Epidermal melanocyte (primary cell): ENCODE measurements at regions not wholly inside any gene's neighbourhood (a gene's known extent, or its start where the extent isn't known, plus 50 kb on each side); places are given as distances from the start of the nearest gene placed in this dataset.
"Not testable (repeated sequence)": the region's sequence is repeated elsewhere in the genome, so short reads cannot be mapped to it uniquely, and the experiment has no call there.

ENCODE experiments used
- DNase-seq: peaks from one replicate; pipeline ENCODE4 v3.0.0; 2011; ENCODE audit warnings: low spot score; ENCODE audit not compliant: insufficient read length

DNA sequence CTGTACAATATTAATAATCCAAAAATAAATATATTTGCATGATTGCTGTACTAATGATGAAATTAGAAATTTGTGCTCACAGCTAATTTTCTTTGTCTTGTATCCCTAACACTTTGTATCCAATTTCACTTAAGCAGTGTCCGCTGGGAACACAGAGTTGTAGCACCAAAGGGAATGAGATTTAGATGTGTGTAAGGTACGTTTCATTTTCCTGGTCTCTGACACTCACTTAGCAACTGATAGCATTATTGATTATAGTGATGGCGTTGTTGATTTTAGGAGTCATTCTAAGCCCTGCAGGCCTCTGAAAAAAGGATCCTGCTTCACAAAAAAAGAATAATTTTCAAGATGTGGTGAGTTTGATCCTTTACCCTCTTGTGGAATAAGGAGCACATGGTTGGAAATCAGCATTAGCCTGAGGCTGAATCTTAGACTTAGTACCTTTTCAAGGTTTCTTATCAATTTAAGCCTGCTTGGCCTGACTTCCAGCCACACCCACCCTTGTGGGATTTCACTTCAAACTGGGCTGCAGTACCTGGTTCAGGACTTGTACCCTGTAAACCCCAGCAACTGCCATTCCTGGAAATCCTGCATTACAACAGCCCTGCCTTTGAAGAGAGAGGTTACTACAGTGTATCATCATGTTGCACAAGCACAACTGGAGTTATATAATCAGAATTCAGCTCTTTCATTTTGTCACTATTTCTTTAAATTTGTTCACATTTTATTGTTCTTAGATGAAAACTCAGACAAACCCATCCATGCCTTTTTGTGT lies 116.2 kb downstream of the RND3 start:
- DNase-seq: no peak

DNA sequence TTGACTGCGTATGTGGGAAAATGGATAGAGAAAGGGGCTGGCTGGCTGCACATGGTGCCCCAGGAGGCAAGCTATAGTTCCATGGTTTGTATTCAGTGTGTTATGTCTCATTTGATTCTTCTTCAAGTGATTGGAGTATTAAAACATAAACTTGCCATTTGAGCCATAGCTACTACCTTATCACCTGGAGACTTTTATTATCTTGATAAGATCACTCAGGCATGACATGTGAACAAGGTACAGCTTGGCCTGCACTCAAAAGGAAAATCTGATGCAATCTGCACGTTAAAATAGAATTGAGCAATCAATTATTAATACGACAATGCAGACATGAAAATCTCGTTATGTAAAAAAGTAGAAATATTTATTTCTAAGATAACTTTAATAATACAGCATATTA lies 116.9 kb downstream of the RND3 start:
- DNase-seq: no peak

DNA sequence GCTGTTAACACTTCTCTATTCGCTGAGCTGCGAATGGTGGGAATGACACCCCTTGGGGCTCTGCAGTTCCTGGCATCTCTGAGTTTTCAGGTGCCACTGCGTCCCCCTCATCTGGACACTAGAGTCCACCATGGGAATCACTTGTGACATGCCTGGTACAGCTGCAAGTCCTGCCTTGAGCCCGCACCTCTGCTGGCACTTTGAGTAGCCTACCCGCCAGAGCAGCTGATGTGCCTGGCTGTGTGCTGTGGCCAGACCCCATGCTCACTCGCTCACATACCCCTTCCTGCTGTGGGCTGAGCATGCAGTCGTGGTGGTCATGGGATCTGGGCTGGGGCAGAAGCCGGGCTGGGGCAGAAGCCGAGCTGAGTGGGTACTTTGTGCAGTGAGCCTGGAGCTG lies 117.6 kb downstream of the RND3 start:
- DNase-seq: no peak

DNA sequence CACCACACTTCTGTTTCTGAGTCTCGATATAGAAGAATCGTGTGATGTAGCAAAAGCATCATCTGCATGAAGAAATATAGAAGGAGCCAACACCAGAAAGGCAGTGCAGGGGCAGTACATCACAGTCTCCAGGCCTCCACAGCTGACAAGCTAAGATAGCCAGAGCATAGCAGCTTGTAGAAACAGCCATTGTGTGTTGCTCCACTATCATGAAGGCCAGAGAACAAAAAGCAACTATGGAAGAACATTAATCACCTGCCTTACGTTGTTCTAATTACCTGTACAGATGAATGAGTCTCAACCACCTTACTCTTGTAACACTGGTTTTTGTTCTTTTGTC lies 129.0 kb downstream of the RND3 start:
- no peak for DNase-seq

DNA sequence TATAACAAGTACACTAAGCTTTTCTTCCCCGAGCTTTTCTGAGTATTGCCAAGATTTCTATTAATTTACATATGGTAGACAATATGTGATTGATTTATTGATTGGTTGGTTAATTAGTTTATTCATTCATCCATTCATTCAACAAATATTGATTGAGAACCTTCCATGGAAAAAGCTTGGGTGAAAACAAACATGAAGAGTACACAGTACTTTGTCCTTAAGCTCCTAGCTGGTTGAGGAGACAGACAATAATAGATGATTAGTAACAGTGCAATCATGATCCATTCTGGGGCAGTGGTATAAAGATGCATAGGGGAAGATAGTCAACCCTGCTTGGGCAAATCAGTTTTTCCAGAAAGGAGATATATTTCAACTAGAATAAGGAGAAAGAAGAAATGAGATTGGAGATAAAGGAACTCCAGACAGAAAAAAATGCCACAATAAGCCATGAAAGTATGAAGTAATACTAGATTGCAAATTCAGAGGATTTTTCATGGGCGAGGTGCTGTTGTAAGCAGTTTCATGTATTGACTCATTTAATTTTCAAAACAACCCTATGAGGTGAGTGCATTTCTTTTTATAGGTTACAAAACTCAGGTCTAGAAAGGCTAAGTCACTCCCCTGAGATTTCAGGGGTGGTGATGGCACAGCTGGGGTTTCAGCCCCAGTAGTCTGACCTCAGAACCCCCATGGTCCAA lies 129.5 kb downstream of the RND3 start:
- no peak for DNase-seq

DNA sequence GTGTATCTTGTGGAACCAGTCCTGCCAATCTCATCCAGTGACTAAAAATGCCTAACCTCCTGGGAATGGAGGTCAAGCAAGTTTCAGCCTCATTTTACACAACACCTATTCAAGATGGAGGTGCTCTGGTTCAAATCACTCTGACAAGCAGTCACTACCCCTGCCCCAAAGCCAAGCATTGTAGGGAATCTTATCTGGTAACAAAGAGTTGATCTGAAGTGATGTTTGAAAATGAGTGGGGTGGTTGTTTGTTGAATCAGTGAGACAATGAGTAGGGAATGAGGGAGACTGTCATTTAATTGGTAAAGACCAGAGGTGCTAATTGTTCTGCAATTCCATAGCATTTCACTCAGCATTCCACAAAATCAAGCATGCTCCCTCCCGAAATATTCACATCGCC lies 132.0 kb downstream of the RND3 start:
- DNase-seq: no peak

DNA sequence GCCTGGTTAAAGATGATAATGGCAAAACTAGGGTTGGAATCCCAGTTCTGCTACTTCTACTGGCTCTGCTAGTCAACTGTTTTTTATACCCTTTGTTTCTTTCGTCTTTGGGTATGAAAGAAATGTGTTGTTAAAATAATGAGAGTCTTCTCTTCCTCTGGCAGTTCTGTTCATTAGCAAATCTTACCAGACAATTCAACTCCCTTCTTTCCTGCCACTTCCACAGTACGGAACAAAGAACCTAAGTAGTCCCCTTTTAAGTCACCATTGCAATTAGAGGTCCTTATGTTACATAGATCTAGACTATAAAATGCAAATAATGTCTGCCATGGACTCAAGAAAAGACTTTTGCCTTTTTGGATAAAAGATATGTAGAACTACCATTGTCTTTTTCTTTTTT lies 134.1 kb downstream of the RND3 start:
- DNase-seq: no peak

DNA sequence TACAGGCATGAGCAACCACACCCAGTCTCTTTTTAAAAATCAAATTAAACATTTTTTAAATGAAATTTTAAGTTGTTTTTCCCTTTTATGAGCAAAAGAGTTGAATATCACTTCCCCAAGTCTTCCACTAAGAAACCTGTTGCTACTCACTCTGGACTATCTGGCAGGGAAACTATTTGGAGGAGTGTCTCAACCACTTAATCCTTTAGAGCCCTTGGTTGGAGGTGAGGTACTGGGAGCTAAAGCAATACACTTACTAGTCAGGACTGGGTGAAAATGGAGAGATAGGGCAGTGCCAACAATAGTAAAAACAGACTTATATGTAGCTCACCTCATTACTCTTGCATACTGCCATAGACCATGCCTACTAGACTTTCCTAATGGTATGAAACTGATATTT lies 135.5 kb downstream of the RND3 start:
- DNase-seq: no peak

DNA sequence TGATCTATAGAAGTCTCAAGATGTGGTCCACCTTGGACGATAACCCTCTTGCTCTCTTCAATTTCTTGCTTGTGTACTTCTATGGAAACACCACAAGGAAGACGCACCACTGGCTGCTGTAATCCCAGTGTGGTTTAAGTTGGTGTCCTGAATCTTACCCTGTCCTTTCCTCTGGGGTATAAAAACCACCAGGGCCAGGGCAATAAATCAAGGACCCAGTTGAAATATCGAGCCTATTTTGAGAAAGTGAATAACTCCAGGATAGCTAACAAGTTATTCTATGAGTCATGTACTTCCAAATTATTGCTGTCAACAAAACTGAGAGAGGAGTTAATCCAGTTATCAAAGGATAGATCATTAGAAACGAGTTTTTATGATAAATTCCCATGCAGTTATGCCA lies 137.0 kb downstream of the RND3 start:
- no peak for DNase-seq

DNA sequence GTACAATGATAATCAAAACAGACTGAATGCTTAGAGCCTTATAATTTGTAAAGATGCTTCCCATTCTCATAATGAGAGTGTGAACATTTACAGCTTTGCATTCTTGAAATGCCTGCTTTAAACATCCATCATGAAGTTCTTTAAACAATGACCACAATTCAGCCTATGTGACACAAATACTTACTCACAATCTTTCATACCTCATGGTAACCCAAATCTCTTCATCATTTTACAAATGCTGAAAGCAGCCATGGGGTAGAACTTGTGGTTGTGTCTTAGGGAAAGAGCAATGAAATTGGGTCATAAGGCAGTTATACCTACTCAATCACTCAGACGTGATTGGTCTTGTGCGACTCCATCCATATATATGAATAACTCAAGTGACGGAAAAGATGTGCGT lies 140.7 kb downstream of the RND3 start:
- DNase-seq: no peak

DNA sequence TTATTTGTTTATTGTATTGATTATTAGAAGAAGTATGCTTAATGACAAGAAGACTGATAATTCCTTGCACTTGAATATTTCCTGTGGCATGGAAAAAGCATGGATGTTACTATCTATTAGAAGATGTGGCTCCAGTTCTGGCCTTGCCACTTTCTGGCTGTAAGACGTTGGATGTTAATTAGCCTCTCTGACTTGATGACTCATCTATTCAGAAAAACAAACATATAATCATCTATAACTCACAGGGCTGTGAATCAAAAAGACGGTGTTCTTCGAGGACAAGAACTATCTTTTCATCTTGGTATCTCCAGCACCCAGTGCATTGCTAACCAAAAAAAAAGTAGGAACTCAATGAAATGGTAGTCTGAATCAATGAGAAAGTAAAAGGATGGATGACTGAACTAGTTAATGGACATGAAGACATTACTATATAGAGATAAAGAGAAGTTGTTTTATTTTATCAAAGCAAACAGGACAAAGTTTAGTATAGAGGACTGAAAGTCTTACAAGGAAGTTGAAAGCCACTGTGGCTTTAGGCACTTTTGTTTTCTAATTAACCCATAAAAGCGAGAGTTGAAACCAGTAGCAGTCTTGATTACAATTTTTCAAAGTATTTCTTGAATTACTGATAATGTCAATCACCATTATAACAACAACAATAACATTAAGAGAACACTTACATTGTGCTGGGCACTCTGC lies 145.3 kb downstream of the RND3 start:
- DNase-seq: no peak

DNA sequence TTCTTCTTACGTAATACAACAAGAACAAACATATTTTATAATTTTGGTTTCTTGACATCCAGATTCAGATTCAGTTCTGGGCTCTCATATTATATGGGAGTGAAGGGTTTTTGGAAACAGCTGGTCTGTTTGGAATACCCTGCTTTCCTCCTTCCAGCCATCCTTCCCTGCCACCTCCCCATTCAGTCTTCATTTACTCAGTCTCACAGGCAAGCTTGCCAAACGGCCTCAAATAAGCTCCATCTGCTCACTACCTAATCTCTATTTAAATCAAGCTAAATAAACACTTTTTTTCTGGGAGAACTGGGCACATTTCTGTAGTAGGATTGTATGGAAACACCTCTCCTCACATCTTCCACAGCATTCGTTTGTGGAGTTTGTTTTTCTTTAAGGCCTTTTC lies 147.5 kb downstream of the RND3 start:
- DNase-seq: no peak

DNA sequence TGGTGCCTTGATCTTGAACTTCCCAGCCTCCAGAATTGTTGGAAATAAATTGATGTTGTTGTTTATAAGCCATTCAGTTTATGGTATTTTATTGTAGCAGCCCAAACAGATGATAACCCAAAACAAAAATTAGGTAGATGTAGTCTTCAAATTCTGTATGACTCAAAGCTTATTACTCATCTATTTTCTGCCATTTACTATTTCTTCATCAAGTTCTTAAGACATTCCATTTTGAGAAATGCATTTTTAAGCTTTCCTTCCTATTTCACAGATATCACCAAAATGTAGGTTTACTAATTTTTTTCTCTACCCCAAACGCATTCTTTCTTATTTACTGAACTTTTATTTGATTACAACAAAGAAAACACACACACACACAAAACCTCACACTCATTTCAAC lies 148.2 kb downstream of the RND3 start:
- no peak for DNase-seq

DNA sequence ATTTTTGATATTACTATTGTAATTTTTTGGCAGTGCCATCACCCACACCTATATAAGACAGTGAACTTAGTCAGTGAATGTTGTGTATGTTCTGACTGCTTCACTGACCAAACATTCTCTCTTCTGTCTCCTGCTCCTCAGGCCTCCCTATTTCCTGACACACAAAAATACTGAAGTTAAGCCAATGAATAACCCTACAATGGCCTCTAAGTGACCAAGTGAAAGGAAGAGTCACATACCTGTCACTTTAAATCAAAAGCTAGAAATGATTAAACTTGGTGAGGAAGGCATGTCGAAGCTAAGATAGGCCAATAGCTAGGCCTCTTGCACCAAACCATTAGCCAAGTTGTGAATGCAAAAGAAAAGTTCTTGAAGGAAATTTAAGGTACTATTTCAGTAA lies 151.9 kb downstream of the RND3 start:
- no peak for DNase-seq

DNA sequence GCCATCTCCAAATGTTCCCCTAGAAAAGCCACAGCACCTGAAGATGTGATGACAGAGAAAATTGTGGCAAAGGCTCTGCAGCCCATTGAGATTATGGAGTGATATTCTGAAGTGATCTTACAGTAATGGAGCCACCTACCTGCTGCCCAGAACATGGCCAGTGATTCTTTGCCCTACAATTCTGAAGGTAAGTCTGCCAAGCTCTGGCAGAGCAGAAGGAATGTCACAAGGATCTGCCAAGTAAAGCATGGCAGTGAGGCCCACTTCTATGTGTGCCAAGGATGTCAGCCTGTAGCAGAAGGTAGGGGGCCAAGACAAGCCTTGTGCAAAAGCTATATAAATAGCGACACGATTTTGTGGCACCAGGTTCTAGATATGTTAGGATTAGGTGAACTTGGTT lies 155.1 kb downstream of the RND3 start:
- DNase-seq: no peak

DNA sequence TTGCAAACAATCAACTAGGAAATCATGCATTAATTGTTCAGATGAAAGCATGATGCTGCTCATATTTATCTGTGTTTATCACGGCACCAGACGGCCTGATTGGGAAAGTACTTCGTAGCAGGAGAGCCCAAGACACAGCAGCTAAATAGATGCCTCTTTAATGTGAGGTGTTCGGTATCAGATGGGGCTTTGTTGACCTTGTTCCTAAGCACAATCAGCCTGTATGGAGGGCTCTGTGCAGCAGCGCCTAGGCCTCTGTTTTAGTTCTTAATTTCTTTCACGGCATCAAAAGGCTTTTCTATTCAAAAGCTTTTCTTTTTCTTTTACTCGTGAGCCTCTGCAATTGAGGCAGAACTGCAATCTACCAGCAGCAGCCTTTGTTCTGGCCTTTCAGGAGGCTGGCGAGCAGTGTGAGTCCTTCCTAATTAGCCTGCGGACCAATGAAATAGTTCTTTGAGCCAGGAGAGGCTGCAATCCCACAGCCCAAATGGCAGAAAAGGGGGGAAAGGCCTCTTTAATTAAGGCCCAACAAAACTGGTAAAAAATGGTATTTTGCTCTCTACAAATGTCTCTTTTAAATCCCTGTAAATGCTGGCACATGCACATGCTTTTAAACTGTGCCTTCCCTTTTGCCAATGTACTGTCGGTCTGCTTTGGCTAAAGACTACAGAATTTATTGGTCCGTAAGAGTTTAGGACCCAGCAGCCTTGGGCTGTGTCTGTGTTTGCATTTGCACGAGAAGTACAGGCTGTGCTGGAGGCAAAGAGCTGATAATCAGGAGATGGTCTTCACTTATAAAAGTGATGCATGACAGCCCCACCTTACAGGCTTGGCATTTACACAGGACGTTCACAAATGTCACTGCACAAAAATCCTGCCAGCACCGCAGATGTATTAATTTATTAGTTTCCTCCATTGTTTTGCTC lies 159.6 kb downstream of the RND3 start:
- no peak for DNase-seq

DNA sequence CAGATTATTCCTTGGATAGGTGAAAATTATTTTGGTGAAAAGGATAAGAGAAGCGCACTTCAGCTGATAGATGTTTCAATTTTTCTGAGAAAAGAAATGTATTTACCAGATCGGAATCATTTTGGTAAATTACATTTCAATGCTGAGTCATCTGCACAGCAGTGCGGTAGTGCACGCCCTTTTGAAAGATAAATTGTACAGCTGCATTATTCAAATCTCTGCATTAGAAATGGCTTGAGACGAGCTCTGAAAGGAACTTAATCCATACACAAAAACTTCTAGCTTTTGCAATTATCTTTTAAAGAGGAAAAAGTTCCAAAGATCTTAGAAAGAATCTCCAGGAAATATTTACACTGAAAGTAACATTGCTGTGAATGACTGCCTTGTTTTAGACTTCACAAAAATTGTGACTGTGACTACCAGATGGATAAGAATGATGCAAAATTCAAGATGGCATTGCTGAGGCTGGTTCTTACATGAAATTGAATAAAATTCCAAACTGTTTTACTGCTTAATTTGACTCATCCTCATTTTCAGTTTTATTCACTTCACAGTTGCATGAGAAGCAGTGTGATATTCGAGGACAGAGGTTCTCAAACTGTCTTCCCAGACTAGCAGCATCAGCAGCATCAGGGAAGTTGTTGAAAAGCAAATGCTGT lies 161.7 kb downstream of the RND3 start:
- no peak for DNase-seq

DNA sequence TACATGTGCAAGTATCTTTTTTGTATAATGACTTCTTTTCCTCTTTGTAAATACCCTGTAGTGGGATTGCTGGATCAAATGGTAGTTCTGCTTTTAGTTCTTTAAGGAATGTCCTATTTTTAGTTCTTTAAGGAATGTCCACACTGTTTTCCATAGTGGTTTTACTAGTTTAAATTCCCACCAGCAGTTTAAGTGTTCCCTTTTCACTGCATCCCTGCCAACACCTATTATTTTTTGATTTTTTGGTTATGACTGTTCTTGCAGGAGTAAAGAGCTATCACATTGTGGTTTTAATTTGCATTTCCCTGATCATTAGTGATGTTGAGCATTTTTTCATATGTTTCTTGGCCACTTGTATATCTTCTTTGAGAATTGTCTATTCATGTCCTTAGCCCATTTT lies 164.4 kb downstream of the RND3 start:
- DNase-seq: not testable (repeated sequence)

DNA sequence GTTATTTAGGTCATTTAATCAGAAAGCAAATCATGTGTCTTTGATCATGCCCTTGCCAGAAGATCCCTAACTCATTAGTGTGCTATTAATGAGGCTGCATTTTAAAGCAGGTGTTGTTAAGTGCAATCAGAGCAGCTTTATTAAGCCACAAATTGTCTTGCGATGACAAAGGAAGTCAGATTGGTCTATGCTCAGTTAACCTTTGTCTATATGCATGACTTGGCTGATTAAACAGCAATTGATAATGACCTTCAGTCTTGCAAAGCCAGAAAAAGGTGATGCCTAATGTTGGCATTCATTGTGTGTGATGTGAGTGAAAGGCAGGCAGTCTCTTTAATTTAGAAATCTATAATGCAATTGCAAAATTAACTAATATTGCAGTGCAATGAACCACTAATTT lies 166.9 kb downstream of the RND3 start:
- no peak for DNase-seq

DNA sequence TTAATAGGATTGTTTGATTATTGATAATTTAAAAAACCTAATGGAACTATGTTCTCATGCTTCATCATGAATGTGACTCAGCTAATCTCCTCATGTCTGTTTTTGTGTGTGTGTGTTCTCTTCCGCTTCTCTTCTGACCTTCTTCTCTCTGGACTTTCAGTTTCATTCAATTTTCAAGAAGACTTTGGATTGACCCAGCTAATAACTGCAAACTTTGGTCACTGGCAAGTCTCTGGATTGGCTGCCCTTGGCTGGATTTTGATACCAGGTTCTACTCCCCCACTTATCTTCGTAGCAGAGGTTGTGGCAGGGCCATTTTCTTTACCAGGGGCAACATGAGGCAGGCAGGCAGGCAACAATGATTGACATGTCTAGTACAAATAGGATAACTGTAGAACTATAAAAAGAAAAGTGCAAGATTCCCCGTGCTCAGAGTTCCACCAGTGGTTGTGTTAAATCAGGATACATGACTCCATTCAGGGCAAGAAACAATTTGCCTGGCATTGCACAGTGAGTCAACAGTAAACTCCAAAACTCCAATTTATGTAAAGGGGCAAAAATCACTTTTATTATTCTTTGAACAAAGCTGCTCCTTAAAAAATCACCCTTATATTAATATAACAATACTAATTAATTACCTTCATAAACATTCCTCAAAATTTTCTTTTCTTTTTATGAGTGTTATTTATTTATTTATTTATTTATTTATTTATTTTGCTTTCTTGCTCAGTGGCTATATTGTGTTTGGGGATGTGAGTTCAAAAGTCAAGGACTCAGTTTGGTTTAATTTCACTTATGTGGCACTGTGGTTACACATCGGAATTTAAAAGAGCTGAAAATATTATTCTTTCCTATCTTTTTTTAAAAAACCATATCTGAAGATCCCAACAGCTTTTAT lies 167.6 kb downstream of the RND3 start:
- no peak for DNase-seq
